ENCODE measurements at regions not wholly inside any gene's neighbourhood (a gene's known extent, or its start where the extent isn't known, plus 50 kb on each side); places are given as distances from the start of the nearest gene placed in this dataset.
"Not testable (repeated sequence)": the region's sequence is repeated elsewhere in the genome, so short reads cannot be mapped to it uniquely, and the experiment has no call there.

DNA sequence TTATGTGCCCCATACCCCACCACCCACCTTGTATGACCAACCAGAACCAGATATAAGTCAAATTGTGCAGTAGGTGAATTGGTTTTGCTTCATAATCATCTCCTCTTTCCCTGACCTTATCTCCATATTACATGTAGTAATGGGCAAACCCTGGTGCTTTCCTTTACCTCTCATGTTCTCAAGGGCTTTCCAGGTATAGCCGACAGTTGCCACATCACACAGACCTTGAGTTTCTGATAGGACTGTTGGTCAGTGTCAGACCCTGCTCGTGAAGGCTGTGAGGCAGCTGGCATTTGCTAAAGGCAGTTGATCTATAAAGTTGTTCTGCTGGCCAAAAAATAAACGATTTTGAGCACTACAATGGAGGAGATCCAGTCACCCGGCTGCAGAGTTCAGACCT, 145.9 kb downstream of the ALX1 start:
- no peak for DNase-seq

DNA sequence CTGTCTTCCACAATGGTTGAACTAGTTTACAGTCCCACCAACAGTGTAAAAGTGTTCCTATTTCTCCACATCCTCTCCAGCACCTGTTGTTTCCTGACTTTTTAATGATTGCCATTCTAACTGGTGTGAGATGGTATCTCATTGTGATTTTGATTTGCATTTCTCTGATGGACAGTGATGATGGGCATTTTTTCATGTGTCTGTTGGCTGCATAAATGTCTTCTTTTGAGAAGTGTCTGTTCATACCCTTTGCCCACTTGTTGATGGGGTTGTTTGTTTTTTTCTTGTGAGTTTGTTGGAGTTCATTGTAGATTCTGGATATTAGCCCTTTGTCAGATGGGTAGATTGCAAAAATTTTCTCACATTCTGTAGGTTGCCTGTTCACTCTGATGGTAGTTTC, 153.1 kb downstream of the ALX1 start:
- not testable (repeated sequence) for DNase-seq

GRCh38 chr12:85440271-85440670, 160.3 kb downstream of the ALX1 start:
- DNase-seq = no peak

GRCh38 chr12:85441025-85441424, 161.0 kb downstream of the ALX1 start:
- DNase-seq = no peak

GRCh38 chr12:85441741-85442140, 161.7 kb downstream of the ALX1 start:
- DNase-seq = no peak

- no peak for DNase-seq
Measured at GRCh38 chr12:85445060-85445938, 165.3 kb downstream of the ALX1 start.

DNA sequence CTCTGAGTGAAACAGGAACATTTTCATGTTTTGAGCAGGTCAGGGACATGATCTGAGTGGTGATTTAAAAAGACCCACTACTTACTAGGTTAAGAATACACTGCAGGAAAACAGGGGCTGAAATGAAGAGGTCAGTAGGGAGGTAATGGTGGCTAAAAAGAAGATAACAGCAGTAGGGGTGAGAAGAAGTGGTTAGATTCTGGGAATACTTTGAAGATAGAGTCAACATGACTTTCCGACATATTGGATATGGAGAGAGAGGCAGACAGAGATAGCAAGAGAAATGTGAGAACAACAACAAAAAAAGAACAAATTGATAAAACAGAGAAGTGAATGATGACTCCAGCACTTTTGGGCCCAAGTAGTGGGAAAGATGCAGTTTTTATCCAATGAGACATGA, 168.0 kb downstream of the ALX1 start:
- DNase-seq = no peak

- peak in 1 of 2 donors; percentile 15 for DNase-seq
Measured at GRCh38 chr12:85448548-85449139, 168.6 kb downstream of the ALX1 start.

- DNase-seq = no peak
Measured at GRCh38 chr12:85457016-85457415, 177.0 kb downstream of the ALX1 start.

DNA sequence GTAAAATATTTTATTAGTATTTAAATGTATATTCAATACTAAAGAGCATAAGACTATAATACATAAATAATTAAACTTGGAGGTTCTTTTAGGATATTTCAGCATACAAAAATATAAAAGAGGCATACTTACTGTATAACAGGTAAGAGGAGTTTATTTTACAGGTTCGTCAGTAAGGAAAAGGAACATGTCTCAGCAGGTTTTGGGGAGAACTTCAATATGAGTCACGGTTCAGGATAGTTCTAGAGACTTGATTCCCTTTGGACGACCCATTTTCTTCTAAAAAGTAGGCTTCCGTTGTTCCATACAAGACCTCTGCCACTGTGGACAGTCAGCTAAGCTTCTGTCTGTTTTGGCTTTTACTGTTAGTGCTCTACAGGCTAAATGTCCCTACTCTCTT, 181.1 kb downstream of the ALX1 start:
- no peak for DNase-seq

DNA sequence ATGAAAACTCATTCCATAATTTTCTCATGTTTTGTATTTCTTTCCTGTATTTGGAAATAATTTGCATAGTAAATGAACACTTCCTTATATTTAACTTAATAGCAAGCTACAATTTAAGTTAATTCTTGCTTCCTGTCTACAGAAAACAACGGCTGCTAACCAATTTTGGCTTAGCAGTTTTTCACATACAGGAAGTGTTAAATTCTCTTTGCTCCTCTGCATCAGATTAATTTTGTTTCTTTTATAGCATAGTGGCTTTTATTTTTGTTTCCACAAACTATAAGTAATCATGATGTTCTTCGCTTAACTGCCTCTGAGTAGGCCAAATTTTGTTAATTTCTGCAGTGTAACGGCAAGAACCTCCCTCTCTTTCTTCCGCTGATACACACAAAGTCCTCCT, 182.9 kb downstream of the ALX1 start:
- no peak for DNase-seq

DNA sequence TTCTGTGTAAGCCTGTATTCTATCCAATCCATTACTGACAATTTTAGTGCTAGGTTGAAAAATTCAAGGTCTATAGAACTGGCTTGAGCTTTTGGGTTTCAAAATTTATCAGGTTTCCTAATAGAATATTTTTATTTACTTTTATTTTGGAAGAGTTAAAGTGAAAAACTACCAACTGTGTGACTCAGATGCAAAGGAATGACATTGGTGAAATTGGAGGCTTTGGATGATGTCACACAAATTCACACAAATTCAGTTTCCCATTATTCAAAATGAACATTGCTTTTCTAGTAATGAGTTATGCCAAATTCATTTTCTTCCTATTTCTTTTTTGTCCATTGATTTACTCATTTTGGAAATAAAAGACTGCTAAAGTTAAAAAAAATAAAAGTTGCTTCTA, 186.9 kb downstream of the ALX1 start:
- DNase-seq = no peak

DNA sequence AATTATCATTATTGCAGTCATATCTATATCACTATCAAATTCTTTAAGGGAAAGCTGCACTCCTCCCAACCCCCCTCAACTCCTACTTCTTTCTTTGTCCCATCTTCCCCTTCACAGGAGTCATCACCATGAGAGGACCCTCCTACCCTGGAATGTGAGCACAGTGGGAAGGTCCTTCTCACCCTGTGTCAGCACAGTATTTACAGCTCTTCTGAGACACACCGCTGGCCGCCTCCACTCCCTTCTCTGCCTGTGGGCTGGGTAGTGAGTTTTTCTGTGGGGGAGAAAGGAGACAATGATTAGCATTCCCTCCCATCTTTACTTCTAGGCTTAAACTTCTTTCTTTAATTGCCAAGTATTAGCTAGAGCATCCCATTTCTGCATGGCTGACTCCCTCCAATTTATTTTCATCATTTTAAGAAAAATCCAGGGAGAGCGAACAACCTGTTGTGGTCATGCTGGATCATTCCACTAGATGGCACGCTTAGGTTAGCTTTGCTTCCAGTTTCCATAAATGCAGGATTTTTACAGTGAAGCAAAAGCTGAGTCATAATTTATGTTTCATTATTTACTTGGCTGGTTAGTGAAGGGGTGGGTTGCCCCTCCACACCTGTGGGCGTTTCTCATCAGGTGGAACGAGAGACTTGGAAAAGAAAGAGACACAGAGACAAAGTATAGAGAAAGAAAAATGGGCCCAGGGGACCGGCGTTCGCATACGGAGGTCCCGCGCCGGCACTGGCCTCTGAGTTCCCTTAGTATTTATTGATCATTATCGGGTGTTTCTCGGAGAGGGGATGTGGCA, 188.5 kb downstream of the ALX1 start:
- DNase-seq = peak; percentile 5 to 53

- not testable (repeated sequence) for DNase-seq
Measured at GRCh38 chr12:85469158-85470086, 189.4 kb downstream of the ALX1 start.

DNA sequence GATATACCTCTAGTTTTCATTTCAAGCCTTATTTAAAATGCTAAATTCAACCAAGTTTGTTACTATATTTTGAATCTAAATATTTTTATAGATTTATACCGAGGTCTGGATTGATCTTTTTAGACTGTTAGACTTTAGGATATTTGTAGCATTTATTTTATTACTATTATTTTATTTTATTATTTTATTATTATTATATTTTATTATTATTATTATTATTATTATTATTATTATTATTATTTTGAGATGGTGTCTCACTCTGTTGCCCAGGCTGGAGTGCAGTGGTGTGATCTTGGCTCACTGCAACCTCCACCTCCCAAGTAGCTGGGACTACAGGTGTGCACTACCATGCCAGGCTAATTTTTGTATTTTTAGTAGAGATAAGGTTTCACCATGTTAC, 195.3 kb downstream of the ALX1 start:
- DNase-seq = not testable (repeated sequence)

- DNase-seq = no peak
Measured at GRCh38 chr12:85476756-85477155, 196.7 kb downstream of the ALX1 start.

- DNase-seq = no peak
Measured at GRCh38 chr12:85484387-85484786, 204.4 kb downstream of the ALX1 start.

DNA sequence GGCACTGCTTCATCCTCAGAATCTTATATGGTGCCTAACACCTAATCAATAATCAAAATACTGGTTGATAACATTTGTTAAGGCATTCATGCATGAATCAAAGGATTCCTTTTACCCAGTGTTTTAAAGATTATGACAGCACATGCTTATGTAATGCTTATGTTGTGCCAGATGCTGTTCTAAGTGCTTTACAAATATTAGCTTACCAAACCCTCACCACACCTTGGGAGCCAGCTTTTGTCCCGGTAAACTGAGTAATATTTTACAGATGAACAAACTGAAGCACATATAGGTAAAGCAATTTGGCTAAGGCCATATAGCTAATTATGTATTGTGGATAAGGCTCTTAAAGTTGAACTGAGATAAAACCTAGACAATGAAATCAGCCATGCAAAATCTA, 209.2 kb downstream of the ALX1 start:
- no peak for DNase-seq

DNA sequence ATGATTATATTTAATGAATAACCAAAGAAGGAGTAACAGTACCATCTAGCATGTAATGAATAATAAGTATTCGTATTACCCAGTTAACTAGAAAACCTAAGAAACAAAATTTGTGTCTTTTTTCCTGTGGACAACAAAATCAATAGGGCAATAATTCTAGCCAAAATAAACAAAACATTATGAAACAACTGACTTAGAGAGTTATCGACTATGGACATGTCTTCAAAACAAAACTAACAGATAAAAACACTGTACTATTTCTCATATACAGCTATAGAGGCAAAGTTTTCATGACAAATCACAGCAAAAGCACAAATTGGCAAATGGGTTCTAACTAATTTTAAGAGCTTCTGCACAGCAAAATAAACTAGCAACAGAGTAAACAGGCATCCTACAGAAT, 224.1 kb downstream of the ALX1 start:
- no peak for DNase-seq

DNA sequence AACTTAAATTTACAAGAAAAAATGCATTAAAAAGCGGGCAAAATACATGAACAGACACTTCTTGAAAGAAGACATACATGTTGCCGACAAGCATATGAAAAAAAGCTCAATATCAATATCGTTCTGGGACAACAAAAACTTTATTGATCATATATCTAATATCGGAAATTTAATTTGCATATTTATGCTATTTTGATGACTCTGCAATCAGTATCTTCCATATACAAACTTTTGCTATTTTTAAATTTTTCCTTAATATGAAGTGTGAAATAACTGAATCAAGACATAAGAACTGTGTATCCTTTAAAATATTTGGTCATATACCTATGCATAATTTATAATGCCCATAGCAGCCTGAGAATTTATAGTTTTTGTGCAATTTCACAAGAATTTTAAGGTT, 224.6 kb downstream of the ALX1 start:
- DNase-seq = no peak

DNA sequence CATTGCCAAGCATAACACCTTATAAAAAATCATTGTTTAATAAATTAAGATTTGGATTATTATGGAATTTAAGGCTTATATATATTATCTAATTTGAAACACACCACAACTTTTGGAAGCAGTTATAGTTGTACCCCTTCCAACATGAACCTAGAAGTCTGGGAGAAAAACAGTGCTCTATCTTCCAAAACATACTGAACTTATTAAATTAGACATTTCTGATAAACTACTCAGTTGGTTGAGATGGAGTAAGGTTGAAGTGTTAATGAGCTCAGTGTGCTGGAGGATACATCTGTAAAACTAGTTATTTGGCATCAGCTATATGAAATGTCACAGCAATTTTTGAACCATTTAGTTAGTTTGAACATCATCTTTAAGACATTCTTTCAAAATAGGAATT, 227.4 kb downstream of the ALX1 start:
- DNase-seq = no peak

DNA sequence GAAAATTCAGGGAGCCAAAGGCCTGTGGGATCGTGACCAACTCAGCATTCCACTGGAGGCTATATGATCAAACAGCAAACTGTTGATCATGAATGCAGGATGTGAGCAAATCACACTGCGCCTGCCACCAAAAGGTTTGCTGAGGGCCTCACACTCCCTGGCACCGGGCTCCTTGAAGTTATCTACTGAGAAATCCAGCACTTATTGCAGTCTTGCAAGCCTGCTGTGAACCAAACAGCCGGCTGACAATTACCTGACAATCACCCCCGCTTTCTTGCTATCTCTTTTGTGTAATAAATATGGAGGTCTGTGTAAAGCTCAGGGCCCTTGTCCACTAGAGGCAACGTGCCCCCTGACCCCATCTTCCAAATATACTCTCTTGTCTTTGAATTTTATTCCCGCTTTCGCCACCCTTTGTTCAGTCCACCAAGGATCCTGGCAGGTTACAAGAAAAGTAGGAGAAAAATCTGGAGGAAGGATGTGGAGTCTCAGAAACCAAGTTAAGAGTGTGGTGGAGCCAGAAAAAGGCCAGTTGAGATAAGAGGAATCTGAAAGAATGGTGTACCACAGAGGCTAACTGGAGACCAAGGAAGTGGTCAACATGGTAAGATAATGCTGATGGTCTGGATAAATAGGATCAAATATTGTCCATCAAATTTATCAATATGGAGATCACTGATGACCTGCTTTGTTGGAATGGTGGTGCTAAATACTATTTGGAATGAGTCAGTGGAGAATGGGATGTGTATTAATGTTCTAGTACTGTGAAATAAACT, 229.2 kb downstream of the ALX1 start:
- DNase-seq = no peak
